HepG2 (cell line): ENCODE measurements at regions not wholly inside any gene's neighbourhood (a gene's known extent, or its start where the extent isn't known, plus 50 kb on each side); places are given as distances from the start of the nearest gene placed in this dataset.

Experiments
- FOXO1 ChIP-seq: sonication (generic); formaldehyde crosslinking; IDR thresholded peaks from 2 replicates; pipeline ENCODE4 v1.4.0; 2020; ENCODE audit warnings: missing genetic modification reagents
- GABPA ChIP-seq, 2 experiments: IDR thresholded peaks; 2 replicates each; pipeline ENCODE4 v1.6.1; 2011 to 2016; ENCODE audit warnings: low read depth in 2 of 2, low read length in 1 of 2, missing biosample characterization in 1 of 2, missing genetic modification characterization in 1 of 2
- HCFC1 ChIP-seq: fragments of 150-350 bp; IDR thresholded peaks from 2 replicates; pipeline ENCODE4 v1.6.1; 2014; ENCODE audit warnings: low read depth, low read length
- HDAC1 ChIP-seq: sonication (generic); formaldehyde crosslinking; IDR thresholded peaks from 2 replicates; pipeline ENCODE4 v1.5.1; 2020; ENCODE audit warnings: mild to moderate bottlenecking, missing genetic modification reagents
- KLF6 ChIP-seq: IDR thresholded peaks from 2 replicates; pipeline ENCODE4 v1.8.0; 2016; ENCODE audit warnings: missing biosample characterization, missing genetic modification reagents
- NFIB ChIP-seq: sonication (generic); formaldehyde crosslinking; IDR thresholded peaks from 2 replicates; pipeline ENCODE4 v1.9.0; 2021; ENCODE audit warnings: missing genetic modification reagents, mild to moderate bottlenecking, borderline replicate concordance
- NPAS2 ChIP-seq: sonication (generic); formaldehyde crosslinking; IDR thresholded peaks from 2 replicates; pipeline ENCODE4 v1.8.0; 2022; ENCODE audit warnings: mild to moderate bottlenecking, missing genetic modification reagents, borderline replicate concordance
- PCBP2 ChIP-seq: fragments of 200-400 bp; formaldehyde crosslinking; optimal IDR thresholded peaks from 2 replicates; pipeline ENCODE3; 2018; ENCODE audit warnings: low read length, low read depth; ENCODE audit not compliant: poor library complexity, severe bottlenecking
- SP1 ChIP-seq, 2 experiments: fragments of 450-650 bp in 1 of 2; sonication (generic) in 1 of 2; formaldehyde crosslinking in 1 of 2; IDR thresholded peaks; 2 replicates each; pipeline versions ENCODE4 v1.4.0 to v1.6.1; 2016 to 2020; ENCODE audit warnings: missing genetic modification reagents in 1 of 2
- SP140L ChIP-seq: sonication (generic); formaldehyde crosslinking; IDR thresholded peaks from 2 replicates; pipeline ENCODE4 v1.4.0; 2020; ENCODE audit warnings: missing genetic modification reagents, borderline replicate concordance
- STAT5B ChIP-seq: sonication (generic); formaldehyde crosslinking; IDR thresholded peaks from 2 replicates; pipeline ENCODE4 v1.4.0; 2020; ENCODE audit warnings: missing genetic modification reagents
- ZNF232 ChIP-seq: sonication (generic); formaldehyde crosslinking; IDR thresholded peaks from 2 replicates; pipeline ENCODE4 v1.4.0; 2020; ENCODE audit warnings: missing genetic modification reagents, borderline replicate concordance
- ZNF251 ChIP-seq: sonication (generic); formaldehyde crosslinking; IDR thresholded peaks from 2 replicates; pipeline ENCODE4 v1.9.0; 2021; ENCODE audit warnings: mild to moderate bottlenecking, missing genetic modification reagents
- ZNF329 ChIP-seq: sonication (generic); formaldehyde crosslinking; IDR thresholded peaks from 2 replicates; pipeline ENCODE4 v1.9.0; 2021; ENCODE audit warnings: low read depth, mild to moderate bottlenecking, missing genetic modification reagents
- ZNF530 ChIP-seq: sonication (generic); formaldehyde crosslinking; IDR thresholded peaks from 2 replicates; pipeline ENCODE4 v1.5.0; 2020; ENCODE audit warnings: low read depth, mild to moderate bottlenecking, missing genetic modification reagents
- ZNF547 ChIP-seq: sonication (generic); formaldehyde crosslinking; IDR thresholded peaks from 2 replicates; pipeline ENCODE4 v1.5.1; 2020; ENCODE audit warnings: mild to moderate bottlenecking, missing genetic modification reagents
- ZNF549 ChIP-seq: sonication (generic); formaldehyde crosslinking; IDR thresholded peaks from 2 replicates; pipeline ENCODE4 v1.5.0; 2020; ENCODE audit warnings: missing genetic modification reagents
- ZNF670 ChIP-seq: sonication (generic); formaldehyde crosslinking; IDR thresholded peaks from 2 replicates; pipeline ENCODE4 v1.8.0; 2022; ENCODE audit warnings: mild to moderate bottlenecking, missing genetic modification reagents, borderline replicate concordance
- TF ChIP-seq, protein P1 (sequence below): sonication (generic); formaldehyde crosslinking; IDR thresholded peaks from 2 replicates; pipeline ENCODE4 v1.9.0; 2021; ENCODE audit warnings: missing genetic modification reagents, borderline replicate concordance
- TF ChIP-seq, protein P2 (sequence below): IDR thresholded peaks from 2 replicates; pipeline ENCODE4 v1.6.1; 2016; ENCODE audit warnings: missing genetic modification reagents, missing compliant biosample characterization
- TF ChIP-seq, protein P3 (sequence below), 2 experiments: fragments of 450-650 bp in 1 of 2; sonication (generic) in 1 of 2; formaldehyde crosslinking; IDR thresholded peaks; 2 replicates each; pipeline versions ENCODE4 v1.5.0 to v1.8.0; 2020 to 2022; ENCODE audit warnings: mild to moderate bottlenecking in 1 of 2, missing genetic modification reagents in 1 of 2
- TF ChIP-seq, protein P4 (sequence below): sonication (generic); formaldehyde crosslinking; IDR thresholded peaks from 2 replicates; pipeline ENCODE4 v1.8.1; 2023; ENCODE audit warnings: missing genetic modification reagents, inconsistent platforms, borderline replicate concordance

DNA sequence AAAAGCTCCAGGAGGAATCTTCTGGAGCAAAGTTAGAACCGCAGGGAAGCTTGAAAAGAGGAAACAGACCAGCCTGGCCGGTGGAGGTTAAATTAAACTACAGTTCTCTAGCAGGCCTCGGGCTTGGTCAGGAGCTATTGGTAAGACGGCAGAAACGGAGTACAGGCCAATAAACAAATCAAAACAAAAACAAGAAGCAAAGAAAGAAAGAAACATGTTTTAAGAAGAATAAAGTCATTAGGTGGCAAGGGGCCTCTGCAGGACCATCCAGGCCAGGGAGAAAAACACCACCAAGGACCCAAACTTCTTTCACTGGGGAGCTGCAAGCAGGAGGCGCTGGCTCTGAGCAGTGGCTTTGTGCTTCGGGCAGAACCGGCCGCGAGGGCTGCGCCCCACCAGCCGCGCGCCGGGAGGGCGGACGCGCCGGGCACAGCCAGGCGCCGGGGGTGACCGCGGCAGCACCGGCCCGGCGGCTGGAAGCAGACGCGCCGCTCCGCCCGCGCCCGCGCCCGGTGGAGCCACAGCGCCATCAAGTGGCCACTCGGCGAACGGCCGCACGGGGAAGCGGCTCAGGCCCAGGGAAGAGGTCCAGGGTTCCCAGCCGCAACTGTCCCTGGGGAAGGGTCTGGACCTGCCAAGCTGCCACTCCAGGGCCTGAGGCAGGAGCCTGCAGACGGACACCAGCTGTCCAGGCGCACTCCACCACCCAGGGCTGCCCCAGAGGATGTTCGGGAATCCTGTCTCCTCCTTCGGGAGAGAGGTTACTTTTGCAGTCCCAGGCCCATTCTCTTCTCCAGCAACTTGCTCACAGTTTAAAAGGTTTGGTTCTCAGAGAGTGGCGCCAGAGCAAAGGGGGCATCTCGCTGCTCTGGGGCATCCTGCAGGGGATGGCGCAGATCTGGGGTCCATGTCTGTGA lies 419.4 kb downstream of the SOX9 start (continued):
- TF ChIP-seq, protein P1, sequence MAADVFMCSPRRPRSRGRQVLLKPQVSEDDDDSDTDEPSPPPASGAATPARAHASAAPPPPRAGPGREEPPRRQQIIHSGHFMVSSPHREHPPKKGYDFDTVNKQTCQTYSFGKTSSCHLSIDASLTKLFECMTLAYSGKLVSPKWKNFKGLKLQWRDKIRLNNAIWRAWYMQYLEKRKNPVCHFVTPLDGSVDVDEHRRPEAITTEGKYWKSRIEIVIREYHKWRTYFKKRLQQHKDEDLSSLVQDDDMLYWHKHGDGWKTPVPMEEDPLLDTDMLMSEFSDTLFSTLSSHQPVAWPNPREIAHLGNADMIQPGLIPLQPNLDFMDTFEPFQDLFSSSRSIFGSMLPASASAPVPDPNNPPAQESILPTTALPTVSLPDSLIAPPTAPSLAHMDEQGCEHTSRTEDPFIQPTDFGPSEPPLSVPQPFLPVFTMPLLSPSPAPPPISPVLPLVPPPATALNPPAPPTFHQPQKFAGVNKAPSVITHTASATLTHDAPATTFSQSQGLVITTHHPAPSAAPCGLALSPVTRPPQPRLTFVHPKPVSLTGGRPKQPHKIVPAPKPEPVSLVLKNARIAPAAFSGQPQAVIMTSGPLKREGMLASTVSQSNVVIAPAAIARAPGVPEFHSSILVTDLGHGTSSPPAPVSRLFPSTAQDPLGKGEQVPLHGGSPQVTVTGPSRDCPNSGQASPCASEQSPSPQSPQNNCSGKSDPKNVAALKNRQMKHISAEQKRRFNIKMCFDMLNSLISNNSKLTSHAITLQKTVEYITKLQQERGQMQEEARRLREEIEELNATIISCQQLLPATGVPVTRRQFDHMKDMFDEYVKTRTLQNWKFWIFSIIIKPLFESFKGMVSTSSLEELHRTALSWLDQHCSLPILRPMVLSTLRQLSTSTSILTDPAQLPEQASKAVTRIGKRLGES, result no peak
- TF ChIP-seq, protein P2, sequence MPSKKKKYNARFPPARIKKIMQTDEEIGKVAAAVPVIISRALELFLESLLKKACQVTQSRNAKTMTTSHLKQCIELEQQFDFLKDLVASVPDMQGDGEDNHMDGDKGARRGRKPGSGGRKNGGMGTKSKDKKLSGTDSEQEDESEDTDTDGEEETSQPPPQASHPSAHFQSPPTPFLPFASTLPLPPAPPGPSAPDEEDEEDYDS (CRISPR knock-in tag), result no peak
- TF ChIP-seq HDAC1 (CRISPR knock-in tag) (peak; percentile 51), KLF6 (CRISPR knock-in tag) (no peak), SP140L (no peak), ZNF329 (CRISPR knock-in tag) (peak; percentile 71), ZNF547 (CRISPR knock-in tag) (0 out of 2 replicates have a peak, but pooled peaks have one; percentile 57), GABPA (IDR thresholded peaks at IDR 0.05; ENCODE audit: low read depth, low read length) (no peak), GABPA (CRISPR knock-in tag; IDR thresholded peaks at IDR 0.05; ENCODE audit: low read depth) (no peak), FOXO1 (peak; percentile 58), ZNF251 (CRISPR knock-in tag) (no peak), NPAS2 (CRISPR knock-in tag) (no peak), ZNF549 (no peak), NFIB (CRISPR knock-in tag) (no peak), ZNF232 (CRISPR knock-in tag) (no peak), PCBP2 (no peak), SP1 (IDR thresholded peaks at IDR 0.05) (no peak), SP1 (CRISPR knock-in tag; IDR thresholded peaks at IDR 0.05) (0 out of 2 replicates have a peak, but pooled peaks have one; percentile 13), ZNF530 (no peak), ZNF670 (no peak), HCFC1 (no peak), STAT5B (CRISPR knock-in tag) (no peak)
- TF ChIP-seq, protein P3, sequence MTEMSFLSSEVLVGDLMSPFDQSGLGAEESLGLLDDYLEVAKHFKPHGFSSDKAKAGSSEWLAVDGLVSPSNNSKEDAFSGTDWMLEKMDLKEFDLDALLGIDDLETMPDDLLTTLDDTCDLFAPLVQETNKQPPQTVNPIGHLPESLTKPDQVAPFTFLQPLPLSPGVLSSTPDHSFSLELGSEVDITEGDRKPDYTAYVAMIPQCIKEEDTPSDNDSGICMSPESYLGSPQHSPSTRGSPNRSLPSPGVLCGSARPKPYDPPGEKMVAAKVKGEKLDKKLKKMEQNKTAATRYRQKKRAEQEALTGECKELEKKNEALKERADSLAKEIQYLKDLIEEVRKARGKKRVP (CRISPR knock-in tag; IDR thresholded peaks at IDR 0.05), result 0 out of 4 replicates have a peak, but pooled peaks of 1 of the 2 experiments have one; percentile 25
- TF ChIP-seq, protein P4, sequence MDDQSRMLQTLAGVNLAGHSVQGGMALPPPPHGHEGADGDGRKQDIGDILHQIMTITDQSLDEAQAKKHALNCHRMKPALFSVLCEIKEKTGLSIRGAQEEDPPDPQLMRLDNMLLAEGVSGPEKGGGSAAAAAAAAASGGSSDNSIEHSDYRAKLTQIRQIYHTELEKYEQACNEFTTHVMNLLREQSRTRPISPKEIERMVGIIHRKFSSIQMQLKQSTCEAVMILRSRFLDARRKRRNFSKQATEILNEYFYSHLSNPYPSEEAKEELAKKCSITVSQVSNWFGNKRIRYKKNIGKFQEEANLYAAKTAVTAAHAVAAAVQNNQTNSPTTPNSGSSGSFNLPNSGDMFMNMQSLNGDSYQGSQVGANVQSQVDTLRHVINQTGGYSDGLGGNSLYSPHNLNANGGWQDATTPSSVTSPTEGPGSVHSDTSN (CRISPR knock-in tag), result no peak
